Dermis blood vessel endothelial cell (primary cell): ENCODE measurements at regions not wholly inside any gene's neighbourhood (a gene's known extent, or its start where the extent isn't known, plus 50 kb on each side); places are given as distances from the start of the nearest gene placed in this dataset.

Experiments
- DNase-seq: peaks from one replicate; pipeline ENCODE4 v3.0.0; 2010

GRCh38 chr3:177973241-177973840, 562.9 kb upstream of the KCNMB2 start:
- DNase-seq, result no peak

GRCh38 chr3:177976241-177976640, 560.0 kb upstream of the KCNMB2 start:
- no peak for DNase-seq

GRCh38 chr3:177976866-177977265, 559.4 kb upstream of the KCNMB2 start:
- no peak for DNase-seq

GRCh38 chr3:177977381-177978158, 558.7 kb upstream of the KCNMB2 start:
- DNase-seq, result peak; percentile 36

- DNase-seq, result no peak
These were observed 557.3 kb upstream of the KCNMB2 start for GRCh38 chr3:177978946-177979345.

GRCh38 chr3:177979703-177980102, 556.5 kb upstream of the KCNMB2 start:
- peak; percentile 0 for DNase-seq

GRCh38 chr3:177981576-177981975, 554.7 kb upstream of the KCNMB2 start:
- DNase-seq, result no peak

- DNase-seq, result peak; percentile 1
These were observed 554.2 kb upstream of the KCNMB2 start for GRCh38 chr3:177982034-177982433.

- DNase-seq, result no peak
These were observed 552.9 kb upstream of the KCNMB2 start for GRCh38 chr3:177983320-177983719.

- no peak for DNase-seq
These were observed 543.0 kb upstream of the KCNMB2 start for GRCh38 chr3:177992993-177993970.

- DNase-seq, result peak; percentile 4
These were observed 541.3 kb upstream of the KCNMB2 start for GRCh38 chr3:177994976-177995375.

GRCh38 chr3:177995381-177996085, 540.7 kb upstream of the KCNMB2 start:
- DNase-seq, result no peak

- no peak for DNase-seq
These were observed 534.5 kb upstream of the KCNMB2 start for GRCh38 chr3:178001670-178002101.

GRCh38 chr3:178002113-178002512, 534.1 kb upstream of the KCNMB2 start:
- DNase-seq, result no peak

GRCh38 chr3:178003756-178004155, 532.5 kb upstream of the KCNMB2 start:
- no peak for DNase-seq

GRCh38 chr3:178005961-178006360, 530.3 kb upstream of the KCNMB2 start:
- no peak for DNase-seq

- no peak for DNase-seq
These were observed 525.9 kb upstream of the KCNMB2 start for GRCh38 chr3:178010306-178010705.

GRCh38 chr3:178019645-178020044, 516.6 kb upstream of the KCNMB2 start:
- DNase-seq, result no peak

GRCh38 chr3:178022599-178022998, 513.6 kb upstream of the KCNMB2 start:
- DNase-seq, result no peak

- no peak for DNase-seq
These were observed 507.3 kb upstream of the KCNMB2 start for GRCh38 chr3:178028933-178029332.

GRCh38 chr3:178036451-178037144, 499.6 kb upstream of the KCNMB2 start:
- no peak for DNase-seq

GRCh38 chr3:178041931-178042330, 494.3 kb upstream of the KCNMB2 start:
- DNase-seq, result no peak
